Neural progenitor cell (in vitro differentiated cells): ENCODE measurements at regions not wholly inside any gene's neighbourhood (a gene's known extent, or its start where the extent isn't known, plus 50 kb on each side); places are given as distances from the start of the nearest gene placed in this dataset.

Experiments used
- CTCF ChIP-seq: fragments of 200-600 bp; sonication (generic); IDR thresholded peaks from 2 replicates; pipeline ENCODE4 v1.5.1; 2017; ENCODE audit warnings: antibody characterized with exemption, mild to moderate bottlenecking
- EZH2phosphoT487 ChIP-seq: fragments of 200-600 bp; sonication (generic); IDR thresholded peaks from 2 replicates; pipeline ENCODE4 v1.6.1; 2017; ENCODE audit warnings: antibody characterized with exemption

GRCh38 chr12:89892436-89892835 lies 183.8 kb upstream of the ATP2B1 start:
- TF ChIP-seq CTCF (no peak), EZH2phosphoT487 (no peak)
